ENCODE measurements at regions not wholly inside any gene's neighbourhood (a gene's known extent, or its start where the extent isn't known, plus 50 kb on each side); places are given as distances from the start of the nearest gene placed in this dataset.

GRCh38 chr11:112762707-112763090, 198.5 kb upstream of the NCAM1 start:
- no peaks in the 10 kb centered on the region for H3K79me2 ChIP-seq (ENCODE audit: insufficient read depth, low read length)
- H3K36me3 ChIP-seq (replicated peaks in 1 of 2; ENCODE audit: control insufficient read depth in 1 of 2, insufficient read depth in 2 of 2, low read length in 2 of 2) = no peaks in the 10 kb centered on the region
- no peaks in the 10 kb centered on the region for H4K20me1 ChIP-seq (ENCODE audit: insufficient read depth, low read length)
- FAIRE-seq (no peak), DNase-seq (ENCODE audit: low spot score) (no peak), ATAC-seq (no peak)
- CTCF ChIA-PET (ENCODE audit: low intra/inter-chr PET ratio, low total read pairs) = no interaction called here
- no peak overlapping the region for H2AFZ ChIP-seq (ENCODE audit: low read length)
- no peak overlapping the region for H3K9ac ChIP-seq (ENCODE audit: insufficient read depth, low read depth, low read length)
- in situ Hi-C loops (cut with HindIII; ENCODE audit: extremely low pct_ligation_motif_present, low pct_unique_long_range_greater_than_20kb) (no loop called here), intact Hi-C loops (cut with micrococcal nuclease; ENCODE audit: unreplicated experiment) (no loop called here)
- BruUV-seq (replicated peaks) = no TSS peak
- no peak overlapping the region for H3K27ac ChIP-seq (ENCODE audit: extremely low read length, insufficient read depth, low read length)
- POLR2A ChIA-PET = no interaction called here
- TF ChIP-seq CBFB (CRISPR knock-in tag; IDR thresholded peaks at IDR 0.05) = no peak
- no peak for TF ChIP-seq ZBTB20 (CRISPR knock-in tag; IDR thresholded peaks at IDR 0.05; ENCODE audit: borderline replicate concordance, low read depth)
- TF ChIP-seq ZNF430 (CRISPR knock-in tag; IDR thresholded peaks at IDR 0.05) = no peak
- TF ChIP-seq ZNF501 (CRISPR knock-in tag; IDR thresholded peaks at IDR 0.05) = no peak
- TF ChIP-seq, protein P1, sequence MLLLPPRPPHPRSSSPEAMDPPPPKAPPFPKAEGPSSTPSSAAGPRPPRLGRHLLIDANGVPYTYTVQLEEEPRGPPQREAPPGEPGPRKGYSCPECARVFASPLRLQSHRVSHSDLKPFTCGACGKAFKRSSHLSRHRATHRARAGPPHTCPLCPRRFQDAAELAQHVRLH (CRISPR knock-in tag; IDR thresholded peaks at IDR 0.05; ENCODE audit: borderline replicate concordance, low read depth) = no peak
- no peak for TF ChIP-seq IRX3 (CRISPR knock-in tag; IDR thresholded peaks at IDR 0.05; ENCODE audit: borderline replicate concordance, low read depth)
- no peak overlapping the region for H3K4me2 ChIP-seq (ENCODE audit: low read depth, low read length)
- no peak overlapping the region for H3K4me3 ChIP-seq (replicated peaks in 1 of 3; ENCODE audit: insufficient read depth in 1 of 3, low read depth in 2 of 3, low read length in 3 of 3)
- H3K9me3 ChIP-seq (ENCODE audit: low read length) = no peaks in the 10 kb centered on the region
- WGBS (ENCODE audit: low lambda C conversion rate) = under 1% methylated on average over 4 of the region's 4 CpGs
- H3K4me1 ChIP-seq (ENCODE audit: insufficient read depth, low read length) = no peaks in the 10 kb centered on the region
- H3K27me3 ChIP-seq (ENCODE audit: control insufficient read depth in 1 of 2, insufficient read depth in 2 of 2, low read length in 2 of 2) = 0 out of 5 replicates have a peak, but pooled peaks cover 0 to 7% of the 10 kb centered on the region in 2 experiments

DNA sequence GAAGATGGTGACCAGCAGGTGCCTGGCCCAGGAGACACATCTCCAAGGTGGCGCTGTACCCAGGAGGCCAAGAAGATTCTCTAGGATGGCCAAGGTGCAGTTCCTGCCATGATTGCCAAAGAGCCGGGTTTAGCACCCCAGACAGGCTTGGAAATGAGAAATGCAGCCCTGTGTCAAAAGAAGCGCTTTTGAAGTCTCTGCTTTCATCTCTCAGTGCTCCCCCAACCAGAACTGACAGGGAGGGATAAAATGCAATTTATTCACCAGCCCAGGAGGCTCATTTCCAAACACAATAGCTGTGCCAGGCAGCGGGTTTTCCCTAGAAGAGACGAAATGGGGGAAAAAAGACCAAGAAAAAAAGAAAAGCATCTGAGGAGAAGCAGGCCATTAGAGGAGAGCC, 195.9 kb upstream of the NCAM1 start:
- in situ Hi-C loops (cut with HindIII; ENCODE audit: extremely low pct_ligation_motif_present, low pct_unique_long_range_greater_than_20kb) = no loop called here
- ChIA-PET CTCF (ENCODE audit: low intra/inter-chr PET ratio, low total read pairs) (no interaction called here), POLR2A (no interaction called here)
- H4K20me1 ChIP-seq (ENCODE audit: insufficient read depth, low read length) = no peaks in the 10 kb centered on the region
- ATAC-seq (no peak), DNase-seq (ENCODE audit: low spot score) (no peak), FAIRE-seq (no peak)
- H3K27me3 ChIP-seq (ENCODE audit: control insufficient read depth in 1 of 2, insufficient read depth in 2 of 2, low read length in 2 of 2) = peaks cover 0 to 17% of the 10 kb centered on the region in 2 experiments; a peak in 1 of 5 replicates
- H3K4me2 ChIP-seq (ENCODE audit: low read depth, low read length) = no peak overlapping the region
- intact Hi-C loops (cut with micrococcal nuclease; ENCODE audit: unreplicated experiment) = no loop called here
- H3K9ac ChIP-seq (ENCODE audit: insufficient read depth, low read depth, low read length) = no peak overlapping the region
- H3K27ac ChIP-seq (ENCODE audit: extremely low read length, insufficient read depth, low read length) = no peak overlapping the region
- TF ChIP-seq FOXM1 (CRISPR knock-in tag; IDR thresholded peaks at IDR 0.05) (no peak), PCBP2 (optimal IDR thresholded peaks at IDR 0.05; ENCODE audit: low read depth, low read length, poor library complexity, severe bottlenecking) (no peak), ZNF549 (CRISPR knock-in tag; IDR thresholded peaks at IDR 0.05) (no peak), RXRA (CRISPR knock-in tag; IDR thresholded peaks at IDR 0.05) (no peak)
- no TSS peak for BruUV-seq (replicated peaks)
- WGBS (ENCODE audit: low lambda C conversion rate) = 0% methylated on average over 4 of the region's 5 CpGs
- no peaks in the 10 kb centered on the region for H3K36me3 ChIP-seq (replicated peaks in 1 of 2; ENCODE audit: control insufficient read depth in 1 of 2, insufficient read depth in 2 of 2, low read length in 2 of 2)
- no peaks in the 10 kb centered on the region for H3K9me3 ChIP-seq (ENCODE audit: low read length)
- H3K4me3 ChIP-seq (replicated peaks in 1 of 3; ENCODE audit: insufficient read depth in 1 of 3, low read depth in 2 of 3, low read length in 3 of 3) = no peak overlapping the region
- H3K79me2 ChIP-seq (ENCODE audit: insufficient read depth, low read length) = no peaks in the 10 kb centered on the region
- no peaks in the 10 kb centered on the region for H3K4me1 ChIP-seq (ENCODE audit: insufficient read depth, low read length)
- no peak overlapping the region for H2AFZ ChIP-seq (ENCODE audit: low read length)

Data from HepG2 (cell line).